PC-3 (cell line): ENCODE measurements at regions not wholly inside any gene's neighbourhood (a gene's known extent, or its start where the extent isn't known, plus 50 kb on each side); places are given as distances from the start of the nearest gene placed in this dataset.

Source experiments
- CTCF ChIP-seq: fragments of 300-600 bp; sonication (generic); conservative IDR thresholded peaks from 2 replicates; pipeline ENCODE4 v1.5.1; 2017; ENCODE audit warnings: antibody characterized with exemption, low read depth, mild to moderate bottlenecking, low read length
- EZH2 ChIP-seq: fragments of 300-600 bp; sonication (generic); IDR thresholded peaks from one replicate; pipeline ENCODE4 v1.6.1; 2017; ENCODE audit warnings: antibody characterized with exemption, mild to moderate bottlenecking, low read length; ENCODE audit not compliant: unreplicated experiment
- EZH2phosphoT487 ChIP-seq: fragments of 300-600 bp; sonication (generic); IDR thresholded peaks from 2 replicates; pipeline ENCODE4 v1.6.1; 2018; ENCODE audit warnings: mild to moderate bottlenecking, antibody characterized with exemption, low read length, borderline replicate concordance

- TF ChIP-seq CTCF, result no peak
- no peak for TF ChIP-seq EZH2phosphoT487
- no peak for TF ChIP-seq EZH2
Measured at GRCh38 chr10:57119684-57120083, 758.6 kb upstream of the ZWINT start.
